ENCODE measurements at regions not wholly inside any gene's neighbourhood (a gene's known extent, or its start where the extent isn't known, plus 50 kb on each side); places are given as distances from the start of the nearest gene placed in this dataset.
A peak's percentile ranks its signal among the peaks of the same experiment; 100 is the strongest.

GRCh38 chr14:46322730-46323403 is 328.7 kb downstream of the RPL10L start:
- no peak for DNase-seq
- Histone ChIP-seq H3K4me3 (ENCODE audit: low read length) (no peak overlapping the region), H3K4me1 (ENCODE audit: insufficient read depth, low read length) (no peaks in the 10 kb centered on the region), H3K9me3 (ENCODE audit: low read length) (no peaks in the 10 kb centered on the region), H3K27ac (ENCODE audit: low read depth, low read length) (no peak overlapping the region), H3K27me3 (ENCODE audit: insufficient read depth, low read length, poor library complexity, severe bottlenecking) (no peaks in the 10 kb centered on the region), H3K36me3 (ENCODE audit: insufficient read depth, low read length) (no peaks in the 10 kb centered on the region)
- Mint-ChIP-seq H3K27me3 (no peaks in the 10 kb centered on the region), H3K9me3 (peaks cover 3 to 37% (median 10%) of the 10 kb centered on the region in 5 donors), H3K4me1 (no peaks in the 10 kb centered on the region), H3K36me3 (no peaks in the 10 kb centered on the region), H3K27ac (peak overlapping the region in 1 of 8 donors; percentile 58), H3K4me3 (no peak overlapping the region)
- ChIA-PET POLR2A (no interaction called here), CTCF (no interaction called here)

- Mint-ChIP-seq H3K4me3 (no peak overlapping the region), H3K27me3 (no peaks in the 10 kb centered on the region), H3K9me3 (peaks cover 3 to 36% (median 10%) of the 10 kb centered on the region in 5 donors), H3K36me3 (no peaks in the 10 kb centered on the region), H3K27ac (no peak overlapping the region), H3K4me1 (no peaks in the 10 kb centered on the region)
- no peaks in the 10 kb centered on the region for H3K36me3 ChIP-seq (ENCODE audit: insufficient read depth, low read length)
- no peak overlapping the region for H3K4me3 ChIP-seq (ENCODE audit: low read length)
- no peaks in the 10 kb centered on the region for H3K27me3 ChIP-seq (ENCODE audit: insufficient read depth, low read length, poor library complexity, severe bottlenecking)
- no peak overlapping the region for H3K27ac ChIP-seq (ENCODE audit: low read depth, low read length)
- POLR2A ChIA-PET = no interaction called here
- CTCF ChIA-PET = no interaction called here
- H3K4me1 ChIP-seq (ENCODE audit: insufficient read depth, low read length) = no peaks in the 10 kb centered on the region
- no peak for DNase-seq
- no peaks in the 10 kb centered on the region for H3K9me3 ChIP-seq (ENCODE audit: low read length)
Measured at GRCh38 chr14:46322076-46322475, 329.5 kb downstream of the RPL10L start.

- CTCF ChIA-PET = no interaction called here
- H3K9me3 Mint-ChIP-seq = peaks cover 0 to 33% (median 4%) of the 10 kb centered on the region in 5 donors
Measured at GRCh38 chr14:46306267-46306666, 345.3 kb downstream of the RPL10L start.

GRCh38 chr14:46300765-46301164 is 350.8 kb downstream of the RPL10L start:
- no peaks in the 10 kb centered on the region for H3K36me3 ChIP-seq (ENCODE audit: insufficient read depth, low read length)
- no peak for DNase-seq
- no peaks in the 10 kb centered on the region for H3K9me3 ChIP-seq (ENCODE audit: low read length)
- no peaks in the 10 kb centered on the region for H3K36me3 Mint-ChIP-seq
- no peak overlapping the region for H3K4me3 Mint-ChIP-seq
- H3K27ac Mint-ChIP-seq = no peak overlapping the region
- H3K4me1 Mint-ChIP-seq = no peaks in the 10 kb centered on the region
- H3K9me3 Mint-ChIP-seq = peaks cover 6 to 52% (median 9%) of the 10 kb centered on the region in 5 donors
- ChIA-PET POLR2A (no interaction called here), CTCF (no interaction called here)
- no peaks in the 10 kb centered on the region for H3K4me1 ChIP-seq (ENCODE audit: insufficient read depth, low read length)
- H3K27me3 Mint-ChIP-seq = no peaks in the 10 kb centered on the region
- no peaks in the 10 kb centered on the region for H3K27me3 ChIP-seq (ENCODE audit: insufficient read depth, low read length, poor library complexity, severe bottlenecking)
- H3K4me3 ChIP-seq (ENCODE audit: low read length) = no peak overlapping the region
- no peak overlapping the region for H3K27ac ChIP-seq (ENCODE audit: low read depth, low read length)

More at GRCh38 chr14:46306267-46306666, 345.3 kb downstream of the RPL10L start:
- no peaks in the 10 kb centered on the region for H3K27me3 ChIP-seq (ENCODE audit: insufficient read depth, low read length, poor library complexity, severe bottlenecking)
- Mint-ChIP-seq H3K27ac (no peak overlapping the region), H3K4me1 (no peaks in the 10 kb centered on the region), H3K27me3 (no peaks in the 10 kb centered on the region), H3K36me3 (no peaks in the 10 kb centered on the region), H3K4me3 (no peak overlapping the region)
- H3K27ac ChIP-seq (ENCODE audit: low read depth, low read length) = no peak overlapping the region
- no peak overlapping the region for H3K4me3 ChIP-seq (ENCODE audit: low read length)
- DNase-seq = no peak
- no peaks in the 10 kb centered on the region for H3K9me3 ChIP-seq (ENCODE audit: low read length)
- H3K4me1 ChIP-seq (ENCODE audit: insufficient read depth, low read length) = no peaks in the 10 kb centered on the region
- POLR2A ChIA-PET = no interaction called here
- no peaks in the 10 kb centered on the region for H3K36me3 ChIP-seq (ENCODE audit: insufficient read depth, low read length)

GRCh38 chr14:46290706-46291105 is 360.9 kb downstream of the RPL10L start:
- POLR2A ChIA-PET = no interaction called here

GRCh38 chr14:46279776-46280175 is 371.8 kb downstream of the RPL10L start:
- ChIA-PET POLR2A (no interaction called here), CTCF (no interaction called here)
- H3K9me3 ChIP-seq (ENCODE audit: low read length) = no peaks in the 10 kb centered on the region
- no peaks in the 10 kb centered on the region for H3K4me1 ChIP-seq (ENCODE audit: insufficient read depth, low read length)
- no peak overlapping the region for H3K27ac ChIP-seq (ENCODE audit: low read depth, low read length)
- H3K4me1 Mint-ChIP-seq = no peaks in the 10 kb centered on the region
- H3K36me3 ChIP-seq (ENCODE audit: insufficient read depth, low read length) = no peaks in the 10 kb centered on the region
- H3K27me3 Mint-ChIP-seq = no peaks in the 10 kb centered on the region
- no peaks in the 10 kb centered on the region for H3K27me3 ChIP-seq (ENCODE audit: insufficient read depth, low read length, poor library complexity, severe bottlenecking)
- peaks cover 6 to 28% (median 13%) of the 10 kb centered on the region in 5 donors for H3K9me3 Mint-ChIP-seq
- no peak overlapping the region for H3K4me3 Mint-ChIP-seq
- H3K27ac Mint-ChIP-seq = no peak overlapping the region
- peaks cover 0 to 2% (median 0%) of the 10 kb centered on the region in 3 donors for H3K36me3 Mint-ChIP-seq
- H3K4me3 ChIP-seq (ENCODE audit: low read length) = no peak overlapping the region
- DNase-seq = no peak

More at GRCh38 chr14:46290706-46291105, 360.9 kb downstream of the RPL10L start:
- Histone ChIP-seq H3K4me1 (ENCODE audit: insufficient read depth, low read length) (no peaks in the 10 kb centered on the region), H3K9me3 (ENCODE audit: low read length) (peaks cover 5% of the 10 kb centered on the region), H3K27me3 (ENCODE audit: insufficient read depth, low read length, poor library complexity, severe bottlenecking) (no peaks in the 10 kb centered on the region), H3K27ac (ENCODE audit: low read depth, low read length) (no peak overlapping the region), H3K36me3 (ENCODE audit: insufficient read depth, low read length) (no peaks in the 10 kb centered on the region), H3K4me3 (ENCODE audit: low read length) (no peak overlapping the region)
- H3K9me3 Mint-ChIP-seq = peaks cover 11 to 38% (median 19%) of the 10 kb centered on the region in 5 donors
- no peak overlapping the region for H3K27ac Mint-ChIP-seq
- H3K4me1 Mint-ChIP-seq = no peaks in the 10 kb centered on the region
- CTCF ChIA-PET = no interaction called here
- H3K4me3 Mint-ChIP-seq = no peak overlapping the region
- no peaks in the 10 kb centered on the region for H3K36me3 Mint-ChIP-seq
- H3K27me3 Mint-ChIP-seq = no peaks in the 10 kb centered on the region
- no peak for DNase-seq

GRCh38 chr14:46279327-46279726 is 372.3 kb downstream of the RPL10L start:
- H3K27ac Mint-ChIP-seq = no peak overlapping the region
- H3K4me3 ChIP-seq (ENCODE audit: low read length) = no peak overlapping the region
- ChIA-PET CTCF (no interaction called here), POLR2A (no interaction called here)
- DNase-seq = no peak
- no peaks in the 10 kb centered on the region for H3K27me3 Mint-ChIP-seq
- no peaks in the 10 kb centered on the region for H3K4me1 Mint-ChIP-seq
- no peak overlapping the region for H3K27ac ChIP-seq (ENCODE audit: low read depth, low read length)
- no peaks in the 10 kb centered on the region for H3K27me3 ChIP-seq (ENCODE audit: insufficient read depth, low read length, poor library complexity, severe bottlenecking)
- no peaks in the 10 kb centered on the region for H3K36me3 ChIP-seq (ENCODE audit: insufficient read depth, low read length)
- H3K9me3 ChIP-seq (ENCODE audit: low read length) = no peaks in the 10 kb centered on the region
- H3K9me3 Mint-ChIP-seq = peaks cover 6 to 28% (median 10%) of the 10 kb centered on the region in 5 donors
- H3K4me1 ChIP-seq (ENCODE audit: insufficient read depth, low read length) = no peaks in the 10 kb centered on the region
- H3K36me3 Mint-ChIP-seq = peaks cover 0 to 2% (median 0%) of the 10 kb centered on the region in 3 donors
- no peak overlapping the region for H3K4me3 Mint-ChIP-seq

- ChIA-PET CTCF (no interaction called here), POLR2A (no interaction called here)
- H3K36me3 ChIP-seq (ENCODE audit: insufficient read depth, low read length) = no peaks in the 10 kb centered on the region
- H3K4me3 ChIP-seq (ENCODE audit: low read length) = no peak overlapping the region
- peak overlapping the region in 1 of 8 donors; percentile 26 for H3K27ac Mint-ChIP-seq
- no peaks in the 10 kb centered on the region for H3K4me1 ChIP-seq (ENCODE audit: insufficient read depth, low read length)
- H3K27ac ChIP-seq (ENCODE audit: low read depth, low read length) = no peak overlapping the region
- H3K36me3 Mint-ChIP-seq = no peaks in the 10 kb centered on the region
- H3K9me3 ChIP-seq (ENCODE audit: low read length) = no peaks in the 10 kb centered on the region
- no peak for DNase-seq
- no peak overlapping the region for H3K4me3 Mint-ChIP-seq
- no peaks in the 10 kb centered on the region for H3K4me1 Mint-ChIP-seq
- no peaks in the 10 kb centered on the region for H3K27me3 Mint-ChIP-seq
- H3K9me3 Mint-ChIP-seq = peaks cover 2 to 27% (median 13%) of the 10 kb centered on the region in 5 donors
- H3K27me3 ChIP-seq (ENCODE audit: insufficient read depth, low read length, poor library complexity, severe bottlenecking) = no peaks in the 10 kb centered on the region
Measured at GRCh38 chr14:46259536-46259935, 392.0 kb downstream of the RPL10L start.

Data from CD8-positive, alpha-beta memory T cell (primary cell).